Spleen (tissue), 7 donors: ENCODE measurements at regions not wholly inside any gene's neighbourhood (a gene's known extent, or its start where the extent isn't known, plus 50 kb on each side); places are given as distances from the start of the nearest gene placed in this dataset.

Experiments used
- CTCF ChIP-seq, 11 experiments: fragments of 200-600 bp in 7 of 11; fragments of 450-650 bp in 4 of 11; sonication (generic) in 4 of 11; IDR thresholded peaks in 8 of 11; conservative IDR thresholded peaks in 3 of 11; 1 replicate in 7 of 11; 2 replicates in 4 of 11; pipeline versions ENCODE4 v1.4.0 to v1.8.0; 2016 to 2021; ENCODE audit warnings: antibody characterized with exemption in 11 of 11, inconsistent platforms in 4 of 11, mild to moderate bottlenecking in 1 of 11
- POLR2A ChIP-seq, 3 donors: fragments of 450-650 bp; IDR thresholded peaks; one replicate each; pipeline ENCODE4 v1.5.1; 2017; ENCODE audit warnings: antibody characterized with exemption in 3 of 3, mild to moderate bottlenecking in 1 of 3
- donor health status: DM: no; HTN: no; CAD: no; lungs with moderate emphysema.
- donor health status: DM: no; HTN: no; CAD: no.
- donor health status: DM: no; HTN: no; CAD: no.

GRCh38 chr12:4037747-4038312 lies 164.6 kb upstream of the PARP11 start:
- TF ChIP-seq CTCF (IDR thresholded peaks at IDR 0.05 in 8 of 11, conservative IDR thresholded peaks at IDR 0.05 in 3 of 11) (peak in 10 of 11 experiments; percentile 24 to 69 (median 52)), POLR2A (IDR thresholded peaks at IDR 0.05) (no peak)
